ENCODE measurements at regions not wholly inside any gene's neighbourhood (a gene's known extent, or its start where the extent isn't known, plus 50 kb on each side); places are given as distances from the start of the nearest gene placed in this dataset.

DNA sequence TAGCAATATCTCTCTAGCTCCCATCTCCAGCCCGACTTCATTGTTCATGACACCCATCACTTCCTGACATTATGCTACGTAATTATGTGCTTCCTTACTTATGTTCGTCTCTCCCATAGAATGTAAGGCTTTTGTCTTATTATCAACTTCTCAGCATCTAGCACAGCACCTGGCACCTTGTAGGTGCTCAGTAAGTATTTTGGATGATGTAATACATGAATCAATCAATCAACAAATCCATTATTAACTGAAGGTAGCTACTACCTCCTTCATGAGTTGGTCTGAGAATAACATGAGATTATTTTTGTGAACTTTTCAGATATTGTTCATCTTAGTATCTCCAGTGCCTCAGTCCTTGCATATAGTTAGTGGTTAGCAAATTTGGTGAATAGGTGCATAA lies 109.3 kb downstream of the EN1 start:
- Histone ChIP-seq H3K27me3 (replicated peaks; ENCODE audit: control insufficient read depth, insufficient read depth, low read length) (no peaks in the 10 kb centered on the region; the same call in 1 of the 2 replicates), H3K4me3 (replicated peaks; ENCODE audit: low read depth, low read length) (no peak overlapping the region), H3K36me3 (ENCODE audit: control insufficient read depth, insufficient read depth, low read length) (no peaks in the 10 kb centered on the region)
- TF ChIP-seq, protein P1, sequence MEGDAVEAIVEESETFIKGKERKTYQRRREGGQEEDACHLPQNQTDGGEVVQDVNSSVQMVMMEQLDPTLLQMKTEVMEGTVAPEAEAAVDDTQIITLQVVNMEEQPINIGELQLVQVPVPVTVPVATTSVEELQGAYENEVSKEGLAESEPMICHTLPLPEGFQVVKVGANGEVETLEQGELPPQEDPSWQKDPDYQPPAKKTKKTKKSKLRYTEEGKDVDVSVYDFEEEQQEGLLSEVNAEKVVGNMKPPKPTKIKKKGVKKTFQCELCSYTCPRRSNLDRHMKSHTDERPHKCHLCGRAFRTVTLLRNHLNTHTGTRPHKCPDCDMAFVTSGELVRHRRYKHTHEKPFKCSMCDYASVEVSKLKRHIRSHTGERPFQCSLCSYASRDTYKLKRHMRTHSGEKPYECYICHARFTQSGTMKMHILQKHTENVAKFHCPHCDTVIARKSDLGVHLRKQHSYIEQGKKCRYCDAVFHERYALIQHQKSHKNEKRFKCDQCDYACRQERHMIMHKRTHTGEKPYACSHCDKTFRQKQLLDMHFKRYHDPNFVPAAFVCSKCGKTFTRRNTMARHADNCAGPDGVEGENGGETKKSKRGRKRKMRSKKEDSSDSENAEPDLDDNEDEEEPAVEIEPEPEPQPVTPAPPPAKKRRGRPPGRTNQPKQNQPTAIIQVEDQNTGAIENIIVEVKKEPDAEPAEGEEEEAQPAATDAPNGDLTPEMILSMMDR (IDR thresholded peaks at IDR 0.05; ENCODE audit: insufficient read depth, low read length, poor library complexity, severe bottlenecking) = no peak
- no peak for DNase-seq (ENCODE audit: extremely low read depth, insufficient read length)

DNA sequence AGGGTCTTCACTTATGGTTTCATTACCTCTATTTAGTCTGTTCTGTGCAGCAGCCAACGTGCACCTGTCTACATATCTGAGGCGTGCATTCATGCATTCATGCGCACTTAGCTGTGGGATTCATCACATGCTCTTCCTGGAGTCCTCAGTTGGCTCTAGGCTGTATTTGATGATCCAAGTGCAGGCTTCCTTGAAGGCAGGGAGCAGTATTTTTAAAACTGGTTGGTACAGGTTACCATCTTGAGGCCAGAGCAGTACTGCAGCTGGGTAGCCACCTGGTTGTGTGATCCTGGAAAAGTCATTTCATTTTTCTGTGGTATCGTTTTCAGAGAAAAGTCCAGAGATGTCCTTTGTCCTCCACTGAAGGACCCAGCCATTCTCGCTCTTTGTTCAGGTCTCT lies 109.8 kb downstream of the EN1 start:
- Histone ChIP-seq H3K36me3 (ENCODE audit: control insufficient read depth, insufficient read depth, low read length) (no peaks in the 10 kb centered on the region), H3K4me3 (replicated peaks; ENCODE audit: low read depth, low read length) (no peak overlapping the region), H3K27me3 (replicated peaks; ENCODE audit: control insufficient read depth, insufficient read depth, low read length) (no peaks in the 10 kb centered on the region; the same call in 1 of the 2 replicates)
- no peak for DNase-seq (ENCODE audit: extremely low read depth, insufficient read length)
- TF ChIP-seq, protein P1 (IDR thresholded peaks at IDR 0.05; ENCODE audit: insufficient read depth, low read length, poor library complexity, severe bottlenecking) = no peak

DNA sequence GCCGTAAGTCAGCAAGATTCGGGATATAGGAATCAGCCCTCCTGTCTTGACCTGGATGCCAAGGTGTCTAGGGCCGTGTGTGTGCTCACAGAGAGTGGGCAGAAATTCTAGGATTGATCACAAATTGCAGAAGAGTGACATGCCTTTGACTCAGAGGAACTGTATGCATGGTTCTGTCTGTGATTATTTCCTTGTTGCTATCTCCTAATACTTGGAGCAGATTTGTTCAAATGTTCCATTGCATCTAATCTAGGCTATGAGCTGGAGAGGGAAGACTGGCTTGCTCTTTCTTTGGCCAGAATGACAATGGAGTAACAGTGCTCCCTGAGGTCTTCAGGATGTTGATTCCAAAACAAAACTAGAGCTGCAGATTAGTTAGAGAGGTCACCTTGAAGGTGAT lies 115.0 kb downstream of the EN1 start:
- H3K36me3 ChIP-seq (ENCODE audit: control insufficient read depth, insufficient read depth, low read length) = no peaks in the 10 kb centered on the region
- no peak overlapping the region for H3K4me3 ChIP-seq (replicated peaks; ENCODE audit: low read depth, low read length)
- H3K27me3 ChIP-seq (replicated peaks; ENCODE audit: control insufficient read depth, insufficient read depth, low read length) = no peaks in the 10 kb centered on the region; the same call in 1 of the 2 replicates
- TF ChIP-seq, protein P1 (IDR thresholded peaks at IDR 0.05; ENCODE audit: insufficient read depth, low read length, poor library complexity, severe bottlenecking) = no peak
- DNase-seq (ENCODE audit: extremely low read depth, insufficient read length) = no peak

DNA sequence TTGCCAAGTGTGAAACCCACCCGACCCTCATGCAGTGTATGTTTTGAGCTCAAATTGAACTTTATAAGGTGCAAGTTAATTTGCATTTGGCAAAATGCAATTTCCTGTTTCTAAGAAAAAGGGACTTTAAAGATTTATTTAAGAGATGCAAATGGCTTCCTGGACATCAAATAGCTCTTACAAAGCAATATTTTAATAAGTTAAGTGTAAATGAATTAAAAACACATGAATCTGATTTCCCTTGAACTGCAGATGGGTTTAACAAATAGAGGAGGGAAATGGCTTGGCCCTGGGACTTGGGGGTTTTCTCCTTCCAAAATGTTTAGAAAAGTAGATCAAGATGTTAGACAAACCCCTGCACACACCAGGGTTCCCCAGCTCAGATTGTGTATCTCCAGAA lies 116.0 kb downstream of the EN1 start:
- DNase-seq (ENCODE audit: extremely low read depth, insufficient read length) = no peak
- TF ChIP-seq, protein P1 (IDR thresholded peaks at IDR 0.05; ENCODE audit: insufficient read depth, low read length, poor library complexity, severe bottlenecking) = no peak
- Histone ChIP-seq H3K4me3 (replicated peaks; ENCODE audit: low read depth, low read length) (no peak overlapping the region), H3K36me3 (ENCODE audit: control insufficient read depth, insufficient read depth, low read length) (no peaks in the 10 kb centered on the region), H3K27me3 (replicated peaks; ENCODE audit: control insufficient read depth, insufficient read depth, low read length) (no peaks in the 10 kb centered on the region; the same call in 1 of the 2 replicates)

DNA sequence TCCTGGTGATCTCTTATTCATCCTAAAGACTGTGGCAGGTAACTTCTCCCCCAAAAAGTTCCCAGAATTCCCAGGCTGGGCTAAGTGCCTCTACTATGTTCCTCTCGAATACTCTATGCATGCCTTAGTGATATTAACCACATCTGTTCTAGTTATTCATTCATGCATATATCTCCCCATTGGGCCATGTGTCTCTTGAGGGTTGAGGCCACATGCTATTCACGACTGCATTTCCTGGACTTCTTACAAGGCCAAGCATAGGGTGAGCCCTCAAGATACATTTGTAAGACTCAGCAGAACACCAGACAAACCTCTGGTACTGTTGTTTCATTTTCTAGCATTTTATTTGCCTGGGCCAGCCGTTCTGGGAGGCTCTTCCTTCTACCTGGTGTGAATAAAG lies 117.0 kb downstream of the EN1 start:
- no peak overlapping the region for H3K4me3 ChIP-seq (replicated peaks; ENCODE audit: low read depth, low read length)
- TF ChIP-seq, protein P1 (IDR thresholded peaks at IDR 0.05; ENCODE audit: insufficient read depth, low read length, poor library complexity, severe bottlenecking) = no peak
- H3K36me3 ChIP-seq (ENCODE audit: control insufficient read depth, insufficient read depth, low read length) = no peaks in the 10 kb centered on the region
- H3K27me3 ChIP-seq (replicated peaks; ENCODE audit: control insufficient read depth, insufficient read depth, low read length) = no peaks in the 10 kb centered on the region; the same call in 1 of the 2 replicates
- no peak for DNase-seq (ENCODE audit: extremely low read depth, insufficient read length)

DNA sequence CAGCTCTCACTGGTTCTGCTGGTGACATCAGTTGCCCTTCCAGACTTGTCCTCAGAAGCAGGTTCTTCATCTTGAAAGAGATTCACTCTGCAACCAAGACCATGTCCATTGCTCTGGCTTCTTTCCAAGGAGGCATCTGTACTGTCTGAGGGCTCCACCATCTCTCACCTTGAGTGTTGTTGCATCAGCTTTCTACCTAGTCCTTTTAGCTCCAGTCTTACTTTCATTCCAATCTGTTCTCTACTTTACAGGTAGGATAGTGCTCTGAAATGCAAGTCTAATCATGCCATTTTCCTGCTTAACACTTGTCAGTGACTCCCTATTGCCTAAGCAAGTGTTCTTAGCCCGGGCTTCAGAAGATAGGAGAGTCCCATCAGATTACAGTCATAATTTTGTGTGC lies 117.7 kb downstream of the EN1 start:
- no peaks in the 10 kb centered on the region for H3K36me3 ChIP-seq (ENCODE audit: control insufficient read depth, insufficient read depth, low read length)
- DNase-seq (ENCODE audit: extremely low read depth, insufficient read length) = no peak
- H3K27me3 ChIP-seq (replicated peaks; ENCODE audit: control insufficient read depth, insufficient read depth, low read length) = no peaks in the 10 kb centered on the region; the same call in 1 of the 2 replicates
- TF ChIP-seq, protein P1 (IDR thresholded peaks at IDR 0.05; ENCODE audit: insufficient read depth, low read length, poor library complexity, severe bottlenecking) = no peak
- H3K4me3 ChIP-seq (replicated peaks; ENCODE audit: low read depth, low read length) = no peak overlapping the region
